ENCODE measurements at regions not wholly inside any gene's neighbourhood (a gene's known extent, or its start where the extent isn't known, plus 50 kb on each side); places are given as distances from the start of the nearest gene placed in this dataset.

GRCh38 chr14:86310611-86311010, 780.7 kb downstream of the FLRT2 start:
- intact Hi-C loops (cut with micrococcal nuclease): no loop called here
- no peak overlapping the region for H3K27ac ChIP-seq (ENCODE audit: insufficient read depth, low read length)
- no peak overlapping the region for H2AK9ac ChIP-seq (replicated peaks; ENCODE audit: low read depth, low read length, poor library complexity)
- DNase-seq (no peak), ATAC-seq (ENCODE audit: low read depth) (no peak)
- no peak overlapping the region for H4K91ac ChIP-seq (ENCODE audit: insufficient read depth, low read depth, low read length)
- H3K14ac ChIP-seq (replicated peaks; ENCODE audit: low read depth, low read length): no peak overlapping the region
- no peak overlapping the region for H2BK120ac ChIP-seq (ENCODE audit: low read depth, low read length)
- H3K4ac ChIP-seq (ENCODE audit: low read depth, low read length): no peak overlapping the region
- H4K5ac ChIP-seq (ENCODE audit: low read depth, low read length): no peak overlapping the region
- no peak overlapping the region for H2BK15ac ChIP-seq (ENCODE audit: low read depth, low read length)
- H4K20me1 ChIP-seq (ENCODE audit: insufficient read depth, low read length): no peaks in the 10 kb centered on the region
- no peaks in the 10 kb centered on the region for H3K9me3 ChIP-seq (ENCODE audit: control insufficient read depth, insufficient read depth, low read length)
- BruUV-seq (replicated peaks): no TSS peak
- H3K18ac ChIP-seq (ENCODE audit: low read depth, low read length): no peak overlapping the region
- no peak overlapping the region for H3K4me3 ChIP-seq (ENCODE audit: insufficient read depth, low read depth, low read length)
- H3K4me1 ChIP-seq (ENCODE audit: control insufficient read depth, insufficient read depth, low read length): no peaks in the 10 kb centered on the region
- ChIA-PET CTCF (no interaction called here), POLR2A (ENCODE audit: unreplicated experiment) (interaction anchor here (0.6 kb wide), 1 partner anchor 29 kb away, joined by 3 read pairs; no protein-coding TSS in a partner anchor)
- dilution Hi-C loops (cut with HindIII; ENCODE audit: low sequenced_read_pairs, unreplicated experiment): no loop called here
- no peak overlapping the region for H2BK20ac ChIP-seq (ENCODE audit: low read depth, low read length)
- H3K56ac ChIP-seq (ENCODE audit: extremely low read depth, insufficient read depth, low read length): no peak overlapping the region
- H3K79me1 ChIP-seq (ENCODE audit: low read depth in 1 of 2, low read length in 2 of 2): no peaks in the 10 kb centered on the region
- in situ Hi-C loops (cut with MboI; ENCODE audit: low sequenced_read_pairs): no loop called here
- H3K36me3 ChIP-seq (ENCODE audit: control insufficient read depth, insufficient read depth, low read length): no peaks in the 10 kb centered on the region
- TF ChIP-seq CHD1 (IDR thresholded peaks at IDR 0.05; ENCODE audit: low read depth, low read length) (no peak), MAZ (IDR thresholded peaks at IDR 0.05; ENCODE audit: borderline replicate concordance, low read depth, low read length) (no peak), FOS (IDR thresholded peaks at IDR 0.05; ENCODE audit: low read depth, low read length) (no peak), NFE2L2 (IDR thresholded peaks at IDR 0.05; ENCODE audit: low read depth, low read length) (no peak), CEBPB (IDR thresholded peaks at IDR 0.05; ENCODE audit: low read depth, low read length) (no peak), ELK1 (IDR thresholded peaks at IDR 0.05; ENCODE audit: borderline replicate concordance, low read depth, low read length) (no peak), USF2 (IDR thresholded peaks at IDR 0.05; ENCODE audit: low read depth, low read length) (no peak), RAD21 (IDR thresholded peaks at IDR 0.05; ENCODE audit: low read length) (no peak), RCOR1 (IDR thresholded peaks at IDR 0.05; ENCODE audit: insufficient replicate concordance, low read length) (no peak), MXI1 (IDR thresholded peaks at IDR 0.05; ENCODE audit: borderline replicate concordance, low read depth, low read length) (no peak), CTCF (conservative IDR thresholded peaks at IDR 0.05; ENCODE audit: low read depth, low read length) (no peak), SMC3 (IDR thresholded peaks at IDR 0.05; ENCODE audit: low read depth, low read length) (no peak), RFX5 (IDR thresholded peaks at IDR 0.05; ENCODE audit: low read depth, low read length) (no peak)
- no peak overlapping the region for H2BK5ac ChIP-seq (ENCODE audit: low read depth, low read length, poor library complexity, severe bottlenecking)
- H2AK5ac ChIP-seq (ENCODE audit: low read depth, low read length): no peak overlapping the region
- H3K27me3 ChIP-seq (ENCODE audit: control insufficient read depth, insufficient read depth, low read length): no peaks in the 10 kb centered on the region
- H3K9me1 ChIP-seq (ENCODE audit: insufficient read depth, low read length): no peaks in the 10 kb centered on the region
- H3K9ac ChIP-seq (ENCODE audit: low read depth, low read length): no peak overlapping the region
- H2AFZ ChIP-seq (replicated peaks; ENCODE audit: low read length, poor library complexity): no peak overlapping the region
- no peak overlapping the region for H3K4me2 ChIP-seq (ENCODE audit: low read depth, low read length)
- H3K23ac ChIP-seq (ENCODE audit: low read depth, low read length): no peak overlapping the region
- H4K8ac ChIP-seq (ENCODE audit: low read depth in 2 of 2, low read length in 2 of 2): no peak overlapping the region

Measured in IMR-90 (cell line).